ENCODE measurements at regions not wholly inside any gene's neighbourhood (a gene's known extent, or its start where the extent isn't known, plus 50 kb on each side); places are given as distances from the start of the nearest gene placed in this dataset.

- no peak for TF ChIP-seq FOXA1 (IDR thresholded peaks at IDR 0.05)
- TF ChIP-seq FOXM1 (IDR thresholded peaks at IDR 0.05; ENCODE audit: borderline replicate concordance): no peak
- no peak for TF ChIP-seq ARNT (IDR thresholded peaks at IDR 0.05)
- TF ChIP-seq FOXK2 (IDR thresholded peaks at IDR 0.05): no peak
- TF ChIP-seq BHLHE40 (IDR thresholded peaks at IDR 0.05; ENCODE audit: borderline replicate concordance): no peak
- TF ChIP-seq L3MBTL2 (conservative IDR thresholded peaks at IDR 0.05): no peak
- TF ChIP-seq PKNOX1 (IDR thresholded peaks at IDR 0.05): no peak
- no peak for TF ChIP-seq SP1 (IDR thresholded peaks at IDR 0.05)
- TF ChIP-seq SUZ12 (IDR thresholded peaks at IDR 0.05): no peak
- TF ChIP-seq LEF1 (IDR thresholded peaks at IDR 0.05; ENCODE audit: borderline replicate concordance): no peak
- TF ChIP-seq ZNF384 (IDR thresholded peaks at IDR 0.05): no peak
These were observed 273.6 kb downstream of the RDH14 start for GRCh38 chr2:18286897-18287296.
